Right atrium auricular region (tissue), 2 donors: ENCODE measurements at regions not wholly inside any gene's neighbourhood (a gene's known extent, or its start where the extent isn't known, plus 50 kb on each side); places are given as distances from the start of the nearest gene placed in this dataset.

Experiments
- DNase-seq: peaks from one replicate; pipeline ENCODE4 v3.0.0-alpha.2; 2019; ENCODE audit warnings: low spot score
- H3K27ac ChIP-seq, 2 donors: fragments of 200-600 bp; sonication (generic); 1 replicate in 1 of 2; 2 replicates in 1 of 2; pipeline ENCODE4 v1.5.1; 2016 to 2019
- H3K27me3 ChIP-seq, 2 donors: fragments of 200-600 bp; sonication (generic); one replicate each; pipeline versions ENCODE4 v1.5.1 to v1.6.0; 2017 to 2019
- H3K36me3 ChIP-seq: fragments of 200-600 bp; sonication (generic); one replicate; pipeline ENCODE4 v1.5.1; 2016
- H3K4me1 ChIP-seq, 2 donors: fragments of 200-600 bp; sonication (generic); one replicate each; pipeline versions ENCODE4 v1.5.1 to v1.6.0; 2017 to 2019
- H3K4me3 ChIP-seq, 2 donors: fragments of 200-600 bp; sonication (generic); 1 replicate in 1 of 2; 2 replicates in 1 of 2; pipeline ENCODE4 v1.5.1; 2017 to 2019; ENCODE audit warnings: mild to moderate bottlenecking in 1 of 2, moderate library complexity in 1 of 2
- H3K9me3 ChIP-seq, 2 donors: fragments of 200-600 bp; sonication (generic); one replicate each; pipeline ENCODE4 v1.5.1; 2019
- CTCF ChIP-seq, 2 donors: fragments of 200-600 bp; sonication (generic); IDR thresholded peaks; one replicate each; pipeline ENCODE4 v1.5.1; 2019; ENCODE audit warnings: antibody characterized with exemption in 2 of 2

GRCh38 chr6:119799596-119800509, 450.3 kb upstream of the MAN1A1 start:
- no peak overlapping the region for H3K4me3 ChIP-seq
- no peaks in the 10 kb centered on the region for H3K9me3 ChIP-seq
- no peaks in the 10 kb centered on the region for H3K4me1 ChIP-seq
- no peak for DNase-seq
- no peak overlapping the region for H3K27ac ChIP-seq
- no peaks in the 10 kb centered on the region for H3K27me3 ChIP-seq
- no peaks in the 10 kb centered on the region for H3K36me3 ChIP-seq
- TF ChIP-seq CTCF (IDR thresholded peaks at IDR 0.05): no peak

- DNase-seq: no peak
- no peak for TF ChIP-seq CTCF (IDR thresholded peaks at IDR 0.05)
- no peaks in the 10 kb centered on the region for H3K9me3 ChIP-seq
- no peak overlapping the region for H3K4me3 ChIP-seq
- no peaks in the 10 kb centered on the region for H3K4me1 ChIP-seq
- H3K27ac ChIP-seq: no peak overlapping the region
- no peaks in the 10 kb centered on the region for H3K27me3 ChIP-seq
- no peaks in the 10 kb centered on the region for H3K36me3 ChIP-seq
These were observed 442.2 kb upstream of the MAN1A1 start for GRCh38 chr6:119791736-119792135.

- Histone ChIP-seq H3K27ac (no peak overlapping the region), H3K27me3 (no peaks in the 10 kb centered on the region), H3K4me1 (no peaks in the 10 kb centered on the region), H3K9me3 (no peaks in the 10 kb centered on the region), H3K4me3 (no peak overlapping the region), H3K36me3 (no peaks in the 10 kb centered on the region)
- TF ChIP-seq CTCF (IDR thresholded peaks at IDR 0.05): no peak
- DNase-seq: no peak
These were observed 431.8 kb upstream of the MAN1A1 start for GRCh38 chr6:119781365-119781764.

GRCh38 chr6:119768201-119768600, 418.6 kb upstream of the MAN1A1 start:
- H3K36me3 ChIP-seq: no peaks in the 10 kb centered on the region
- peaks cover 0 to 7% of the 10 kb centered on the region in 2 donors for H3K9me3 ChIP-seq
- no peak for TF ChIP-seq CTCF (IDR thresholded peaks at IDR 0.05)
- H3K4me3 ChIP-seq: no peak overlapping the region
- no peak overlapping the region for H3K27ac ChIP-seq
- no peak for DNase-seq
- no peaks in the 10 kb centered on the region for H3K27me3 ChIP-seq
- no peaks in the 10 kb centered on the region for H3K4me1 ChIP-seq

GRCh38 chr6:119764927-119765681, 415.5 kb upstream of the MAN1A1 start:
- H3K27ac ChIP-seq: no peak overlapping the region
- TF ChIP-seq CTCF (IDR thresholded peaks at IDR 0.05): no peak
- H3K9me3 ChIP-seq: no peaks in the 10 kb centered on the region
- H3K36me3 ChIP-seq: no peaks in the 10 kb centered on the region
- no peaks in the 10 kb centered on the region for H3K27me3 ChIP-seq
- H3K4me3 ChIP-seq: no peak overlapping the region
- no peak for DNase-seq
- no peaks in the 10 kb centered on the region for H3K4me1 ChIP-seq
